B cell (primary cell): ENCODE measurements at regions not wholly inside any gene's neighbourhood (a gene's known extent, or its start where the extent isn't known, plus 50 kb on each side); places are given as distances from the start of the nearest gene placed in this dataset.

Source experiments
- ATAC-seq: fragments of 200-7000 bp; cut with Tn5 transposase; one replicate; pipeline ENCODE4 v1.10.0; 2021; ENCODE audit warnings: low read depth, mild to moderate bottlenecking, moderate number of reproducible peaks, moderate library complexity
- CTCF ChIA-PET: fragments of 350-600 bp; sonication (Branson Sonifier 250); formaldehyde crosslinking; loops from one replicate; lab custom pipeline; 2021; ENCODE audit warnings: antibody characterized with exemption, inconsistent platforms; lab: Charles Lee
- POLR2A ChIA-PET: fragments of 350-600 bp; sonication (Branson Sonifier 250); formaldehyde crosslinking; loops from one replicate; lab custom pipeline; 2021; ENCODE audit warnings: antibody characterized with exemption; lab: Charles Lee
- DNase-seq: peaks from one replicate; pipeline ENCODE4 v3.0.0; 2013
- H2AFZ ChIP-seq: 2 replicates; pipeline ENCODE4 v1.6.1; 2012; ENCODE audit warnings: mild to moderate bottlenecking, low read depth, low read length; ENCODE audit not compliant: insufficient read depth, poor library complexity, severe bottlenecking
- H3K27ac ChIP-seq, 2 donors: 1 replicate in 1 of 2; 2 replicates in 1 of 2; pipeline ENCODE4 v1.5.1; 2012 to 2013; ENCODE audit warnings: low read length in 2 of 2, mild to moderate bottlenecking in 2 of 2, moderate library complexity in 1 of 2
- H3K27me3 ChIP-seq, 4 experiments: fragments of 200-600 bp in 1 of 4; sonication (generic) in 1 of 4; replicated peaks in 1 of 4; 1 replicate in 2 of 4; 2 replicates in 2 of 4; pipeline versions ENCODE4 v1.6.1 to v1.7.0; 2013 to 2016; ENCODE audit warnings: low read length in 3 of 4, mild to moderate bottlenecking in 2 of 4, mixed read lengths in 1 of 4, moderate library complexity in 1 of 4; ENCODE audit not compliant: insufficient read depth in 4 of 4, control insufficient read depth in 3 of 4; ENCODE audit errors: control extremely low read depth in 1 of 4
- H3K36me3 ChIP-seq, 2 experiments: replicated peaks in 1 of 2; 1 replicate in 1 of 2; 2 replicates in 1 of 2; pipeline versions ENCODE4 v1.6.1 to v1.7.1; 2013; ENCODE audit warnings: low read length in 1 of 2; ENCODE audit not compliant: insufficient read depth in 2 of 2, control insufficient read depth in 1 of 2; ENCODE audit errors: control extremely low read depth in 1 of 2, extremely low read depth in 1 of 2
- H3K4me1 ChIP-seq, 2 donors: fragments of 200-600 bp in 1 of 2; sonication (generic) in 1 of 2; 1 replicate in 1 of 2; 2 replicates in 1 of 2; pipeline versions ENCODE4 v1.5.1 to v1.6.1; 2013 to 2017; ENCODE audit warnings: low read length in 2 of 2; ENCODE audit not compliant: control insufficient read depth in 2 of 2, insufficient read depth in 2 of 2
- H3K4me2 ChIP-seq: replicated peaks from 2 replicates; pipeline ENCODE3; 2012; ENCODE audit warnings: mild to moderate bottlenecking, low read depth, low read length; ENCODE audit not compliant: poor library complexity, severe bottlenecking
- H3K4me3 ChIP-seq, 5 experiments: fragments of 200-600 bp in 1 of 5; sonication (generic) in 1 of 5; 1 replicate in 3 of 5; 2 replicates in 2 of 5; pipeline versions ENCODE4 v1.5.1 to v1.7.0; 2011 to 2016; ENCODE audit warnings: low read length in 4 of 5, mild to moderate bottlenecking in 4 of 5, low read depth in 2 of 5, control low read depth in 1 of 5, moderate library complexity in 1 of 5; ENCODE audit not compliant: insufficient read depth in 1 of 5; ENCODE audit errors: control extremely low read depth in 1 of 5, extremely low read depth in 1 of 5
- H3K79me2 ChIP-seq: fragments of 200-600 bp; sonication (generic); one replicate; pipeline ENCODE4 v1.6.0; 2016; ENCODE audit warnings: low read length; ENCODE audit not compliant: control insufficient read depth, insufficient read depth
- H3K9ac ChIP-seq: fragments of 200-600 bp; sonication (generic); 2 replicates; pipeline ENCODE4 v1.6.1; 2017; ENCODE audit warnings: mild to moderate bottlenecking, low read length, moderate library complexity
- H3K9me3 ChIP-seq, 3 donors: one replicate each; pipeline versions ENCODE4 v1.6.1 to v1.7.1; 2013; ENCODE audit warnings: low read length in 2 of 3; ENCODE audit not compliant: control insufficient read depth in 2 of 3, insufficient read depth in 1 of 3; ENCODE audit errors: control extremely low read depth in 1 of 3
- H4K20me1 ChIP-seq: 2 replicates; pipeline ENCODE4 v1.6.0; 2012; ENCODE audit warnings: mild to moderate bottlenecking, low read length; ENCODE audit not compliant: insufficient read depth, control insufficient read depth, poor library complexity, severe bottlenecking
- H3K27ac Mint-ChIP-seq: one replicate; pipeline ENCODE4 v1.8.0; 2021; ENCODE audit warnings: mixed read lengths
- H3K27me3 Mint-ChIP-seq: one replicate; pipeline ENCODE4 v1.8.0; 2021; ENCODE audit warnings: mixed read lengths
- H3K4me1 Mint-ChIP-seq: one replicate; pipeline ENCODE4 v1.8.0; 2021; ENCODE audit warnings: mixed read lengths
- H3K4me3 Mint-ChIP-seq: one replicate; pipeline ENCODE4 v1.8.0; 2021; ENCODE audit warnings: mixed read lengths
- H3K9me3 Mint-ChIP-seq: one replicate; pipeline ENCODE4 v1.8.0; 2022; ENCODE audit warnings: mixed read lengths; ENCODE audit not compliant: insufficient read depth
- CTCF ChIP-seq: fragments of 200-600 bp; IDR thresholded peaks from one replicate; pipeline ENCODE4 v1.8.0; 2022; ENCODE audit warnings: antibody characterized with exemption, mild to moderate bottlenecking
- EZH2 ChIP-seq: IDR thresholded peaks from 2 replicates; pipeline ENCODE4 v1.6.1; 2012; ENCODE audit warnings: borderline replicate concordance, low read depth, mild to moderate bottlenecking, moderate library complexity, low read length; ENCODE audit not compliant: insufficient read depth, poor library complexity, severe bottlenecking
- WGBS: methylation state at CpG from one replicate; pipeline ENCODE4 v1.1.5; 2013; ENCODE audit warnings: missing lambda C conversion rate; ENCODE audit not compliant: insufficient coverage; 5-methylcytosine and 5-hydroxymethylcytosine counted together
- intact Hi-C: fragments of 100-400 bp; cut with micrococcal nuclease; formaldehyde crosslinking; loops from one replicate; pipeline ENCODE4 v1.10.0; 2022

- H3K9me3 Mint-ChIP-seq, result peaks cover 5% of the 10 kb centered on the region
- Histone ChIP-seq H3K27me3 (no peaks in the 10 kb centered on the region), H3K4me1 (no peaks in the 10 kb centered on the region), H3K4me2 (no peak overlapping the region), H3K36me3 (no peaks in the 10 kb centered on the region), H3K79me2 (no peaks in the 10 kb centered on the region), H3K9me3 (no peaks in the 10 kb centered on the region), H3K27ac (no peak overlapping the region), H3K4me3 (no peak overlapping the region), H3K9ac (no peak overlapping the region), H2AFZ (no peak overlapping the region), H4K20me1 (no peaks in the 10 kb centered on the region)
- no peak overlapping the region for H3K27ac Mint-ChIP-seq
- TF ChIP-seq CTCF (no peak), EZH2 (no peak)
- no peak for ATAC-seq
- intact Hi-C loops, result no loop called here
- WGBS, result no CpG with 5 or more reads among the region's 2 CpGs
- H3K27me3 Mint-ChIP-seq, result no peaks in the 10 kb centered on the region
- H3K4me1 Mint-ChIP-seq, result no peaks in the 10 kb centered on the region
- POLR2A ChIA-PET, result no interaction called here
- no peak for DNase-seq
- no peak overlapping the region for H3K4me3 Mint-ChIP-seq
- CTCF ChIA-PET, result no interaction called here
Measured at GRCh38 chr5:27491047-27491446, 452.7 kb upstream of the CDH9 start.

- no peak overlapping the region for H3K4me3 Mint-ChIP-seq
- H3K4me1 Mint-ChIP-seq, result no peaks in the 10 kb centered on the region
- intact Hi-C loops, result no loop called here
- no CpG with 5 or more reads among the region's 1 CpG for WGBS
- no peak overlapping the region for H3K4me3 ChIP-seq
- H3K27me3 Mint-ChIP-seq, result no peaks in the 10 kb centered on the region
- CTCF ChIA-PET, result no interaction called here
- H3K36me3 ChIP-seq, result no peaks in the 10 kb centered on the region
- ATAC-seq (no peak), DNase-seq (no peak)
- no peak for TF ChIP-seq CTCF
- no peak for TF ChIP-seq EZH2
- no peak overlapping the region for H3K27ac ChIP-seq
- H3K27me3 ChIP-seq, result no peaks in the 10 kb centered on the region
- no peaks in the 10 kb centered on the region for H3K79me2 ChIP-seq
- H2AFZ ChIP-seq, result no peak overlapping the region
- no peaks in the 10 kb centered on the region for H3K4me1 ChIP-seq
- no peak overlapping the region for H3K9ac ChIP-seq
- H3K9me3 Mint-ChIP-seq, result peaks cover 5% of the 10 kb centered on the region
- no peaks in the 10 kb centered on the region for H3K9me3 ChIP-seq
- H4K20me1 ChIP-seq, result no peaks in the 10 kb centered on the region
- no peak overlapping the region for H3K27ac Mint-ChIP-seq
- H3K4me2 ChIP-seq, result no peak overlapping the region
- POLR2A ChIA-PET, result no interaction called here
Measured at GRCh38 chr5:27489701-27490100, 451.3 kb upstream of the CDH9 start.
